ENCODE measurements at regions not wholly inside any gene's neighbourhood (a gene's known extent, or its start where the extent isn't known, plus 50 kb on each side); places are given as distances from the start of the nearest gene placed in this dataset.
"Not testable (repeated sequence)": the region's sequence is repeated elsewhere in the genome, so short reads cannot be mapped to it uniquely, and the experiment has no call there.

DNA sequence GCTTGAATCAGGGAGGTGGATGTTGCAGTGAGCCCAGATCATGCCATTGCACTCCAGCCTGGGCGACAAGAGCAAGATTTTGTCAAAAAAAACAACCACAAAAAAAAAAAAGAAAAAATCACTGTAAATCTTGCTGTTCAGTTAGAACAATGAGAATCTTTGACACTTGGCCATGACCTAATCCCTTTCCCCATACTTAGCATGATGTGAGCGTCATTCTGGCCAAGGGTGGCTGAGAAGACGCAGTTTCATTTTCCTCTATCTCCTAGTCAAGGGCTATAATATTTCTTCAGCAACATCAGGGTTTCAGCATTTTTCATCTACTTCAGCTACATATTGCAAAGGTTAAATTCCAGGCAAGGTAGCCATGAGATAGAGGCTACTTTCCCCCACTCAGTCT, 599.4 kb upstream of the MDGA2 start:
- dilution Hi-C loops (cut with MboI; ENCODE audit: extremely low pct_ligation_motif_present, low sequenced_read_pairs) = no loop called here
- H3K36me3 ChIP-seq (ENCODE audit: control insufficient read depth in 2 of 2, extremely low read depth in 1 of 2, insufficient read depth in 2 of 2, low read length in 2 of 2) = no peaks in the 10 kb centered on the region

DNA sequence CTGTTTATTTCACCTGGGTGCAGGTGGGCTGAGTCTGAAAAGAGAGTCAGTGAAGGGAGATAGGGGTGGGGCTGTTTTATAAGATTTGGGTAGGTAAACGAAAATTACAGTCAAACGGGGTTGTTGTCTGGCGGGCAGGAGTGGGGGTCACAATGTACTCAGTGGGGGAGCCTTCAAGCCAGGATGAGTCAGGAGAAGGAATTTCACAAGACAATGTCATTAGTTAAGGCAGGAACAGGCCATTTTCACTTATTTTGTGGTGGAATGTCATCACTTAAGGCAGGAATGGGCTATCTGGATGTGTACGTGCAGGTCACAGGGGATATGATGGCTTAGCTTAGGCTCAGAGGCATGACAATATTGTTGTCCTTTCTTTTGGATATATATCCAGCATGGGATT, 592.5 kb upstream of the MDGA2 start:
- H2AFZ ChIP-seq (ENCODE audit: control insufficient read depth, low read length); H3K9me3 ChIP-seq (ENCODE audit: control insufficient read depth, low read depth, low read length); H3K4me3 ChIP-seq (ENCODE audit: control insufficient read depth in 2 of 3, extremely low read depth in 1 of 3, insufficient read depth in 2 of 3, low read depth in 1 of 3, low read length in 3 of 3); H3K79me2 ChIP-seq (ENCODE audit: control insufficient read depth, insufficient read depth, low read length); DNase-seq (ENCODE audit: low read depth, low spot score); H3K36me3 ChIP-seq (ENCODE audit: control insufficient read depth in 2 of 2, extremely low read depth in 1 of 2, insufficient read depth in 2 of 2, low read length in 2 of 2); H3K4me2 ChIP-seq (ENCODE audit: control insufficient read depth, extremely low read depth, insufficient read depth, low read depth, low read length); H3K4me1 ChIP-seq (ENCODE audit: control insufficient read depth, extremely low read depth, insufficient read depth, low read length); H4K20me1 ChIP-seq (ENCODE audit: control insufficient read depth, extremely low read depth, insufficient read depth, low read length); H3K9ac ChIP-seq (ENCODE audit: control insufficient read depth, extremely low read depth, insufficient read depth, low read length); dilution Hi-C loops (cut with MboI; ENCODE audit: extremely low pct_ligation_motif_present, low sequenced_read_pairs); FAIRE-seq; H3K9me1 ChIP-seq (ENCODE audit: control insufficient read depth, extremely low read depth, insufficient read depth, low read length); H3K27me3 ChIP-seq (ENCODE audit: control insufficient read depth, extremely low read depth, insufficient read depth, low read length); H3K27ac ChIP-seq (ENCODE audit: control insufficient read depth, insufficient read depth, low read length): not testable (repeated sequence)

More for the DNA sequence above, 599.4 kb upstream of the MDGA2 start:
- H3K27ac ChIP-seq (ENCODE audit: control insufficient read depth, insufficient read depth, low read length) = no peak overlapping the region
- H3K9me1 ChIP-seq (ENCODE audit: control insufficient read depth, extremely low read depth, insufficient read depth, low read length) = no peaks in the 10 kb centered on the region
- H3K4me2 ChIP-seq (ENCODE audit: control insufficient read depth, extremely low read depth, insufficient read depth, low read depth, low read length) = no peak overlapping the region
- H3K27me3 ChIP-seq (ENCODE audit: control insufficient read depth, extremely low read depth, insufficient read depth, low read length) = no peaks in the 10 kb centered on the region
- no peak for FAIRE-seq
- TF ChIP-seq, protein P1, sequence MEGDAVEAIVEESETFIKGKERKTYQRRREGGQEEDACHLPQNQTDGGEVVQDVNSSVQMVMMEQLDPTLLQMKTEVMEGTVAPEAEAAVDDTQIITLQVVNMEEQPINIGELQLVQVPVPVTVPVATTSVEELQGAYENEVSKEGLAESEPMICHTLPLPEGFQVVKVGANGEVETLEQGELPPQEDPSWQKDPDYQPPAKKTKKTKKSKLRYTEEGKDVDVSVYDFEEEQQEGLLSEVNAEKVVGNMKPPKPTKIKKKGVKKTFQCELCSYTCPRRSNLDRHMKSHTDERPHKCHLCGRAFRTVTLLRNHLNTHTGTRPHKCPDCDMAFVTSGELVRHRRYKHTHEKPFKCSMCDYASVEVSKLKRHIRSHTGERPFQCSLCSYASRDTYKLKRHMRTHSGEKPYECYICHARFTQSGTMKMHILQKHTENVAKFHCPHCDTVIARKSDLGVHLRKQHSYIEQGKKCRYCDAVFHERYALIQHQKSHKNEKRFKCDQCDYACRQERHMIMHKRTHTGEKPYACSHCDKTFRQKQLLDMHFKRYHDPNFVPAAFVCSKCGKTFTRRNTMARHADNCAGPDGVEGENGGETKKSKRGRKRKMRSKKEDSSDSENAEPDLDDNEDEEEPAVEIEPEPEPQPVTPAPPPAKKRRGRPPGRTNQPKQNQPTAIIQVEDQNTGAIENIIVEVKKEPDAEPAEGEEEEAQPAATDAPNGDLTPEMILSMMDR (optimal IDR thresholded peaks at IDR 0.05 in 1 of 3, IDR thresholded peaks at IDR 0.05 in 1 of 3, conservative IDR thresholded peaks at IDR 0.05 in 1 of 3; ENCODE audit: extremely low read depth in 1 of 3, insufficient read depth in 2 of 3, low read length in 3 of 3) = no peak
- TF ChIP-seq EZH2 (IDR thresholded peaks at IDR 0.05; ENCODE audit: low read length) = no peak
- H4K20me1 ChIP-seq (ENCODE audit: control insufficient read depth, extremely low read depth, insufficient read depth, low read length) = no peaks in the 10 kb centered on the region
- no peaks in the 10 kb centered on the region for H3K4me1 ChIP-seq (ENCODE audit: control insufficient read depth, extremely low read depth, insufficient read depth, low read length)
- no peak overlapping the region for H2AFZ ChIP-seq (ENCODE audit: control insufficient read depth, low read length)
- H3K9me3 ChIP-seq (ENCODE audit: control insufficient read depth, low read depth, low read length) = no peaks in the 10 kb centered on the region
- H3K79me2 ChIP-seq (ENCODE audit: control insufficient read depth, insufficient read depth, low read length) = no peaks in the 10 kb centered on the region
- no peak for DNase-seq (ENCODE audit: low read depth, low spot score)
- no peak overlapping the region for H3K9ac ChIP-seq (ENCODE audit: control insufficient read depth, extremely low read depth, insufficient read depth, low read length)
- H3K4me3 ChIP-seq (ENCODE audit: control insufficient read depth in 2 of 3, extremely low read depth in 1 of 3, insufficient read depth in 2 of 3, low read depth in 1 of 3, low read length in 3 of 3) = no peak overlapping the region

- H3K27ac ChIP-seq (ENCODE audit: control insufficient read depth, insufficient read depth, low read length); H3K4me1 ChIP-seq (ENCODE audit: control insufficient read depth, extremely low read depth, insufficient read depth, low read length); H3K79me2 ChIP-seq (ENCODE audit: control insufficient read depth, insufficient read depth, low read length); FAIRE-seq; H2AFZ ChIP-seq (ENCODE audit: control insufficient read depth, low read length); H3K9me1 ChIP-seq (ENCODE audit: control insufficient read depth, extremely low read depth, insufficient read depth, low read length); H4K20me1 ChIP-seq (ENCODE audit: control insufficient read depth, extremely low read depth, insufficient read depth, low read length); H3K36me3 ChIP-seq (ENCODE audit: control insufficient read depth in 2 of 2, extremely low read depth in 1 of 2, insufficient read depth in 2 of 2, low read length in 2 of 2); H3K4me2 ChIP-seq (ENCODE audit: control insufficient read depth, extremely low read depth, insufficient read depth, low read depth, low read length); H3K27me3 ChIP-seq (ENCODE audit: control insufficient read depth, extremely low read depth, insufficient read depth, low read length); H3K9me3 ChIP-seq (ENCODE audit: control insufficient read depth, low read depth, low read length); H3K4me3 ChIP-seq (ENCODE audit: control insufficient read depth in 2 of 3, extremely low read depth in 1 of 3, insufficient read depth in 2 of 3, low read depth in 1 of 3, low read length in 3 of 3); dilution Hi-C loops (cut with MboI; ENCODE audit: extremely low pct_ligation_motif_present, low sequenced_read_pairs); DNase-seq (ENCODE audit: low read depth, low spot score); H3K9ac ChIP-seq (ENCODE audit: control insufficient read depth, extremely low read depth, insufficient read depth, low read length): not testable (repeated sequence)
Measured at GRCh38 chr14:48266201-48266600, 590.8 kb upstream of the MDGA2 start.
